Vagina (tissue), 2 donors: ENCODE measurements at regions not wholly inside any gene's neighbourhood (a gene's known extent, or its start where the extent isn't known, plus 50 kb on each side); places are given as distances from the start of the nearest gene placed in this dataset.

Experiments used
- DNase-seq, 2 donors: peaks; one replicate each; pipeline ENCODE4 v3.0.0-alpha.2; 2017; ENCODE audit errors: extremely low spot score in 2 of 2
- H3K27ac ChIP-seq: fragments of 200-600 bp; sonication (generic); one replicate; pipeline ENCODE4 v1.5.1; 2019
- H3K27me3 ChIP-seq: fragments of 200-600 bp; sonication (generic); one replicate; pipeline ENCODE4 v1.5.1; 2019
- H3K36me3 ChIP-seq, 2 donors: fragments of 200-600 bp; sonication (generic); one replicate each; pipeline ENCODE4 v1.5.1; 2017 to 2019
- H3K4me1 ChIP-seq: fragments of 200-600 bp; sonication (generic); one replicate; pipeline ENCODE4 v1.5.1; 2019
- H3K4me3 ChIP-seq, 2 donors: fragments of 200-600 bp; sonication (generic); 1 replicate in 1 of 2; 2 replicates in 1 of 2; pipeline ENCODE4 v1.5.1; 2016 to 2019
- H3K9me3 ChIP-seq: fragments of 200-600 bp; sonication (generic); one replicate; pipeline ENCODE4 v1.5.1; 2019
- CTCF ChIP-seq, 3 experiments: fragments of 450-650 bp in 2 of 3; fragments of 200-600 bp in 1 of 3; sonication (generic) in 1 of 3; IDR thresholded peaks; one replicate each; pipeline ENCODE4 v1.5.1; 2017 to 2019; ENCODE audit warnings: antibody characterized with exemption in 3 of 3, mild to moderate bottlenecking in 2 of 3, moderate library complexity in 2 of 3
- POLR2A ChIP-seq, 2 donors: fragments of 450-650 bp; IDR thresholded peaks; one replicate each; pipeline ENCODE4 v1.6.1; 2017; ENCODE audit warnings: antibody characterized with exemption in 2 of 2, mild to moderate bottlenecking in 2 of 2, moderate library complexity in 2 of 2
- POLR2AphosphoS5 ChIP-seq, 2 donors: sonication (generic); formaldehyde crosslinking; IDR thresholded peaks; one replicate each; pipeline ENCODE4 v1.9.0; 2017; ENCODE audit warnings: antibody characterized with exemption in 2 of 2, mild to moderate bottlenecking in 2 of 2, low read depth in 1 of 2; ENCODE audit not compliant: insufficient read depth in 1 of 2
- intact Hi-C: fragments of 100-400 bp; cut with DNase I; formaldehyde crosslinking; loops from one replicate; pipeline ENCODE4 v1.15.1; 2023

GRCh38 chr11:81887671-81888070 is 846.0 kb downstream of the FAM181B start:
- intact Hi-C loops: no loop called here
- H3K4me1 ChIP-seq: no peaks in the 10 kb centered on the region
- H3K36me3 ChIP-seq: no peaks in the 10 kb centered on the region
- H3K27me3 ChIP-seq: no peaks in the 10 kb centered on the region
- no peaks in the 10 kb centered on the region for H3K9me3 ChIP-seq
- DNase-seq: no peak
- H3K4me3 ChIP-seq: no peak overlapping the region
- TF ChIP-seq POLR2AphosphoS5 (IDR thresholded peaks at IDR 0.05; ENCODE audit: insufficient read depth in 1 of 2, low read depth in 1 of 2) (no peak), POLR2A (IDR thresholded peaks at IDR 0.05) (no peak), CTCF (IDR thresholded peaks at IDR 0.05) (no peak)
- no peak overlapping the region for H3K27ac ChIP-seq

GRCh38 chr11:81886406-81887075 is 847.1 kb downstream of the FAM181B start:
- intact Hi-C loops: no loop called here
- no peak for DNase-seq
- no peaks in the 10 kb centered on the region for H3K27me3 ChIP-seq
- H3K9me3 ChIP-seq: no peaks in the 10 kb centered on the region
- no peak overlapping the region for H3K27ac ChIP-seq
- H3K36me3 ChIP-seq: no peaks in the 10 kb centered on the region
- H3K4me3 ChIP-seq: no peak overlapping the region
- TF ChIP-seq POLR2A (IDR thresholded peaks at IDR 0.05): no peak
- no peak for TF ChIP-seq CTCF (IDR thresholded peaks at IDR 0.05)
- no peak for TF ChIP-seq POLR2AphosphoS5 (IDR thresholded peaks at IDR 0.05; ENCODE audit: insufficient read depth in 1 of 2, low read depth in 1 of 2)
- no peaks in the 10 kb centered on the region for H3K4me1 ChIP-seq

- Histone ChIP-seq H3K27me3 (no peaks in the 10 kb centered on the region), H3K4me1 (no peaks in the 10 kb centered on the region), H3K9me3 (no peaks in the 10 kb centered on the region), H3K36me3 (no peaks in the 10 kb centered on the region), H3K27ac (no peak overlapping the region), H3K4me3 (no peak overlapping the region)
- intact Hi-C loops: no loop called here
- DNase-seq: no peak
- TF ChIP-seq CTCF (IDR thresholded peaks at IDR 0.05): no peak
- TF ChIP-seq POLR2AphosphoS5 (IDR thresholded peaks at IDR 0.05; ENCODE audit: insufficient read depth in 1 of 2, low read depth in 1 of 2): no peak
- no peak for TF ChIP-seq POLR2A (IDR thresholded peaks at IDR 0.05)
Observed at GRCh38 chr11:81874635-81875034, 859.0 kb downstream of the FAM181B start.

GRCh38 chr11:81870815-81871214 is 862.8 kb downstream of the FAM181B start:
- DNase-seq: no peak
- Histone ChIP-seq H3K36me3 (no peaks in the 10 kb centered on the region), H3K27me3 (no peaks in the 10 kb centered on the region), H3K9me3 (no peaks in the 10 kb centered on the region), H3K4me1 (no peaks in the 10 kb centered on the region), H3K27ac (no peak overlapping the region), H3K4me3 (no peak overlapping the region)
- intact Hi-C loops: no loop called here
- TF ChIP-seq CTCF (IDR thresholded peaks at IDR 0.05) (no peak), POLR2A (IDR thresholded peaks at IDR 0.05) (no peak), POLR2AphosphoS5 (IDR thresholded peaks at IDR 0.05; ENCODE audit: insufficient read depth in 1 of 2, low read depth in 1 of 2) (no peak)

- no peak for TF ChIP-seq POLR2AphosphoS5 (IDR thresholded peaks at IDR 0.05; ENCODE audit: insufficient read depth in 1 of 2, low read depth in 1 of 2)
- no peak for TF ChIP-seq POLR2A (IDR thresholded peaks at IDR 0.05)
- H3K27ac ChIP-seq: no peak overlapping the region
- H3K9me3 ChIP-seq: no peaks in the 10 kb centered on the region
- H3K4me3 ChIP-seq: no peak overlapping the region
- no peaks in the 10 kb centered on the region for H3K27me3 ChIP-seq
- no peak for DNase-seq
- intact Hi-C loops: no loop called here
- no peaks in the 10 kb centered on the region for H3K4me1 ChIP-seq
- no peaks in the 10 kb centered on the region for H3K36me3 ChIP-seq
Observed at GRCh38 chr11:81870066-81870412, 863.6 kb downstream of the FAM181B start.
